HG03045 (cell line): ENCODE measurements at regions not wholly inside any gene's neighbourhood (a gene's known extent, or its start where the extent isn't known, plus 50 kb on each side); places are given as distances from the start of the nearest gene placed in this dataset.
"Not testable (repeated sequence)": the region's sequence is repeated elsewhere in the genome, so short reads cannot be mapped to it uniquely, and the experiment has no call there.

Experiments
- ATAC-seq: cut with Tn5 transposase; IDR thresholded peaks from one replicate; pipeline ENCODE4 v1.9.1; 2021; ENCODE audit warnings: mild to moderate bottlenecking, moderate library complexity; ENCODE audit not compliant: unreplicated experiment

- ATAC-seq: no peak
These were observed 1823.9 kb downstream of the PLA2G4A start for GRCh38 chr1:188652678-188653077.

- not testable (repeated sequence) for ATAC-seq
These were observed 1821.7 kb downstream of the BRINP3 start for GRCh38 chr1:188655966-188656365.

- no peak for ATAC-seq
These were observed 1817.1 kb downstream of the BRINP3 start for GRCh38 chr1:188660572-188660971.

- no peak for ATAC-seq
These were observed 1812.2 kb downstream of the BRINP3 start for GRCh38 chr1:188665477-188665876.

GRCh38 chr1:188668083-188668482 is 1809.6 kb downstream of the BRINP3 start:
- no peak for ATAC-seq

- no peak for ATAC-seq
These were observed 1807.8 kb downstream of the BRINP3 start for GRCh38 chr1:188669728-188670382.

GRCh38 chr1:188670837-188671236 is 1806.8 kb downstream of the BRINP3 start:
- ATAC-seq: no peak

GRCh38 chr1:188672153-188672552 is 1805.5 kb downstream of the BRINP3 start:
- no peak for ATAC-seq

GRCh38 chr1:188689542-188689941 is 1788.1 kb downstream of the BRINP3 start:
- no peak for ATAC-seq

GRCh38 chr1:188700116-188700515 is 1777.5 kb downstream of the BRINP3 start:
- no peak for ATAC-seq

GRCh38 chr1:188706742-188707141 is 1770.9 kb downstream of the BRINP3 start:
- ATAC-seq: no peak

- ATAC-seq: no peak
These were observed 1768.7 kb downstream of the BRINP3 start for GRCh38 chr1:188708795-188709535.

GRCh38 chr1:188715566-188715965 is 1762.1 kb downstream of the BRINP3 start:
- ATAC-seq: no peak

GRCh38 chr1:188719735-188720134 is 1757.9 kb downstream of the BRINP3 start:
- no peak for ATAC-seq

GRCh38 chr1:188723332-188724020 is 1754.2 kb downstream of the BRINP3 start:
- ATAC-seq: no peak

GRCh38 chr1:188729039-188729438 is 1748.6 kb downstream of the BRINP3 start:
- no peak for ATAC-seq

- no peak for ATAC-seq
These were observed 1742.1 kb downstream of the BRINP3 start for GRCh38 chr1:188735567-188735966.

GRCh38 chr1:188749275-188749674 is 1728.4 kb downstream of the BRINP3 start:
- not testable (repeated sequence) for ATAC-seq

GRCh38 chr1:188752027-188752426 is 1725.6 kb downstream of the BRINP3 start:
- not testable (repeated sequence) for ATAC-seq

- not testable (repeated sequence) for ATAC-seq
These were observed 1719.9 kb downstream of the BRINP3 start for GRCh38 chr1:188757747-188758146.

- ATAC-seq: no peak
These were observed 1716.4 kb downstream of the BRINP3 start for GRCh38 chr1:188761226-188761625.
